K562 (cell line): ENCODE measurements at regions not wholly inside any gene's neighbourhood (a gene's known extent, or its start where the extent isn't known, plus 50 kb on each side); places are given as distances from the start of the nearest gene placed in this dataset.

Source experiments
- ATAC-seq: fragments of 200-7000 bp; cut with Tn5 transposase; 3 replicates; pipeline ENCODE4 v1.9.1; 2020; ENCODE audit warnings: moderate library complexity
- BruUV-seq: library from RNA; stranded (reverse); fragments of 400-500 nt; replicated peaks from 2 replicates; lab custom pipeline; 2021; lab: Mats Ljungman, UMichigan
- CTCF ChIA-PET: fragments of 300-600 bp; formaldehyde crosslinking; extraction: SDS; loops from one replicate; lab custom pipeline; 2021; ENCODE audit warnings: low intra/inter-chr PET ratio; lab: Yijun Ruan, JAX
- POLR2A ChIA-PET: fragments of 300-600, 350-650 bp; sonication (Branson Sonifier 250); formaldehyde crosslinking; extraction: SDS; loops from one replicate; lab custom pipeline; 2021; ENCODE audit warnings: antibody characterized with exemption, inconsistent platforms; lab: Yijun Ruan, JAX
- DNase-seq, 4 experiments: peaks; one replicate each; pipeline versions ENCODE4 v3.0.0 to v3.0.0-alpha.2; 2011 to 2018; ENCODE audit warnings: low spot score in 3 of 4, mixed read lengths in 3 of 4; ENCODE audit errors: extremely low read depth in 1 of 4
- FAIRE-seq: peaks from 2 replicates; lab custom pipeline; 2011; peaks lifted over from hg19 to GRCh38; lab: Jason Lieb, UNC
- H2AFZ ChIP-seq: 2 replicates; pipeline ENCODE4 v1.6.0; 2011; ENCODE audit warnings: low read depth, low read length, control low read depth, inconsistent platforms
- H3K27ac ChIP-seq: fragments of 200-600 bp; 3 replicates; pipeline ENCODE4 v1.8.0; 2011; ENCODE audit warnings: low read depth, mild to moderate bottlenecking, control low read depth, inconsistent platforms, low read length, moderate library complexity, mixed read lengths; ENCODE audit errors: extremely low read depth
- H3K27me3 ChIP-seq, 2 experiments: fragments of 300-600 bp in 1 of 2; 2 replicates in 1 of 2; 3 replicates in 1 of 2; pipeline versions ENCODE4 v1.6.0 to v1.8.0; 2011; ENCODE audit warnings: inconsistent platforms in 2 of 2, low read length in 2 of 2, mild to moderate bottlenecking in 1 of 2, mixed read lengths in 1 of 2, moderate library complexity in 1 of 2; ENCODE audit not compliant: control insufficient read depth in 2 of 2, insufficient read depth in 2 of 2
- H3K36me3 ChIP-seq: fragments of 300-600 bp; 3 replicates; pipeline ENCODE4 v1.8.0; 2011; ENCODE audit warnings: mild to moderate bottlenecking, low read length, inconsistent platforms; ENCODE audit not compliant: control insufficient read depth, insufficient read depth
- H3K4me1 ChIP-seq, 2 experiments: fragments of 200-600 bp in 1 of 2; replicated peaks in 1 of 2; 2 replicates in 1 of 2; 3 replicates in 1 of 2; pipeline versions ENCODE4 v1.5.1 to v1.8.0; 2011; ENCODE audit warnings: inconsistent platforms in 2 of 2, low read length in 2 of 2, mild to moderate bottlenecking in 1 of 2, mixed read lengths in 1 of 2, moderate library complexity in 1 of 2; ENCODE audit not compliant: control insufficient read depth in 2 of 2, insufficient read depth in 2 of 2
- H3K4me2 ChIP-seq: 2 replicates; pipeline ENCODE4 v1.6.1; 2011; ENCODE audit warnings: low read length, control low read depth, inconsistent platforms, mixed read lengths; ENCODE audit not compliant: insufficient read depth
- H3K4me3 ChIP-seq: fragments of 200-600 bp; sonication (generic), shearing (Covaris generic); 2 replicates; pipeline ENCODE4 v1.5.1; 2016; ENCODE audit warnings: control low read depth, inconsistent platforms
- H3K79me2 ChIP-seq: fragments of 200-600 bp; 3 replicates; pipeline ENCODE4 v1.8.0; 2011; ENCODE audit warnings: low read length, inconsistent platforms; ENCODE audit not compliant: control insufficient read depth, insufficient read depth
- H3K9ac ChIP-seq, 2 experiments: 2 replicates each; pipeline versions ENCODE4 v1.6.0 to v1.6.1; 2011; ENCODE audit warnings: low read depth in 2 of 2, low read length in 2 of 2, control low read depth in 1 of 2, inconsistent platforms in 1 of 2, mild to moderate bottlenecking in 1 of 2, mixed read lengths in 1 of 2; ENCODE audit not compliant: insufficient read depth in 1 of 2
- H3K9me1 ChIP-seq: one replicate; pipeline ENCODE4 v1.6.0; 2011; ENCODE audit warnings: inconsistent platforms, mild to moderate bottlenecking, low read length, moderate library complexity; ENCODE audit not compliant: control insufficient read depth, insufficient read depth
- H3K9me3 ChIP-seq: replicated peaks from 2 replicates; pipeline ENCODE4 v1.5.1; 2011; ENCODE audit warnings: low read depth, low read length, inconsistent platforms; ENCODE audit not compliant: control insufficient read depth, insufficient read depth
- H4K20me1 ChIP-seq: replicated peaks from 2 replicates; pipeline ENCODE4 v1.6.1; 2011; ENCODE audit warnings: low read length, inconsistent platforms, mixed read lengths; ENCODE audit not compliant: control insufficient read depth, insufficient read depth
- CBX5 ChIP-seq: IDR thresholded peaks from 2 replicates; pipeline ENCODE4 v1.6.1; 2014; ENCODE audit warnings: low read depth, borderline replicate concordance
- CTBP1 ChIP-seq: fragments of 450-650 bp; IDR thresholded peaks from 2 replicates; pipeline ENCODE4 v1.6.1; 2016; ENCODE audit warnings: borderline replicate concordance
- E2F3 ChIP-seq: fragments of 250-450 bp; sonication (Bioruptor Pico); IDR thresholded peaks from 2 replicates; pipeline ENCODE4 v1.4.0; 2020; ENCODE audit warnings: mild to moderate bottlenecking
- NR2C1 ChIP-seq, 2 experiments: fragments of 450-650 bp; IDR thresholded peaks; 2 replicates each; pipeline ENCODE4 v1.6.1; 2017; ENCODE audit warnings: mild to moderate bottlenecking in 2 of 2, antibody characterized with exemption in 1 of 2, inconsistent platforms in 1 of 2, missing compliant biosample characterization in 1 of 2, missing genetic modification characterization in 1 of 2
- PHB2 ChIP-seq: fragments of 450-650 bp; IDR thresholded peaks from 2 replicates; pipeline ENCODE4 v1.6.1; 2017; ENCODE audit warnings: low read depth
- STAT5B ChIP-seq: fragments of 250-450 bp; sonication (Bioruptor Pico); IDR thresholded peaks from 2 replicates; pipeline ENCODE4 v1.8.0; 2021; ENCODE audit warnings: mild to moderate bottlenecking, inconsistent platforms
- SUPT5H ChIP-seq: fragments of 450-650 bp; IDR thresholded peaks from 2 replicates; pipeline ENCODE4 v1.6.1; 2016
- ZNF12 ChIP-seq: sonication (generic); formaldehyde crosslinking; IDR thresholded peaks from 2 replicates; pipeline ENCODE4 v1.4.0; 2020; ENCODE audit warnings: mild to moderate bottlenecking, missing genetic modification reagents
- ZNF41 ChIP-seq: fragments of 250-450 bp; sonication (Bioruptor Pico); conservative IDR thresholded peaks from 2 replicates; pipeline ENCODE4 v1.4.0; 2020; ENCODE audit warnings: mild to moderate bottlenecking
- WGBS: fragments of 100-300 bp; shearing (Covaris generic); methylation state at CpG from one replicate; pipeline ENCODE4 v1.1.6; 2016; ENCODE audit warnings: low coverage, mixed read lengths; ENCODE audit not compliant: insufficient coverage; ENCODE audit errors: missing lambda C conversion rate; 5-methylcytosine and 5-hydroxymethylcytosine counted together
- in situ Hi-C: fragments of 300-500 bp; cut with MboI; formaldehyde crosslinking; loops from 4 replicates; pipeline ENCODE4 v1.15.0; 2018; ENCODE audit warnings: inconsistent platforms, mixed read lengths
- intact Hi-C: fragments of 100-400 bp; cut with micrococcal nuclease; formaldehyde crosslinking; loops from 2 replicates; pipeline ENCODE4 v1.14.2; 2022
- TF ChIP-seq, protein P1 (sequence below): sonication (generic); formaldehyde crosslinking; IDR thresholded peaks from 2 replicates; pipeline ENCODE4 v1.8.1; 2023; ENCODE audit warnings: mild to moderate bottlenecking, missing genetic modification reagents, moderate library complexity
- TF ChIP-seq, protein P2 (sequence below): fragments of 450-650 bp; IDR thresholded peaks from 2 replicates; pipeline ENCODE4 v1.6.1; 2016; ENCODE audit warnings: mild to moderate bottlenecking, moderate library complexity

DNA sequence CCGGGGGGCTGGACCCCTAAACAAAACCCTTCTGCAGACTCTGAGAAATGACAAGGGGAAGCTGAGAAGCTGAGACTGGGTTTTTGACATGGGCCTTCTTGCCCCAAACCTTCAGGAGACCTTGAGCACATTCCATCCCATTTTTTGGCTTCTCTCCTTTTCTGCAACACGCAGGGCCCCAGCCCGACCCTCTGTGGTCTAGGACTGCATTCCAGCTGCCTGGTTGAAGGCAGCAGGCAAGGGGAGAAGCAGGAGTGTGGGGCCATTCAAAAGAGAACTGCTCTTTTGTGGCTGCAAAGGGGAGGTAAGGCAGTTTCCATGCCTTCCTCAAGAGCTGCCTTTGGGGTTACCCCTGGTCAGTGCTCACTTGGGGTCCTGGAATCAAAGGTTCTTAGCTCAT, 263.0 kb downstream of the TLE3 start:
- DNase-seq (no peak), FAIRE-seq (no peak), ATAC-seq (no peak)
- Histone ChIP-seq H3K79me2 (no peaks in the 10 kb centered on the region), H3K9ac (no peak overlapping the region), H3K27me3 (no peaks in the 10 kb centered on the region; a peak in 2 of 5 replicates), H4K20me1 (no peaks in the 10 kb centered on the region; the same call in 1 of the 2 replicates), H2AFZ (no peak overlapping the region), H3K27ac (no peak overlapping the region), H3K4me3 (no peak overlapping the region), H3K4me2 (no peak overlapping the region), H3K4me1 (no peaks in the 10 kb centered on the region), H3K9me1 (no peaks in the 10 kb centered on the region), H3K9me3 (no peaks in the 10 kb centered on the region), H3K36me3 (no peaks in the 10 kb centered on the region)
- ChIA-PET CTCF (no interaction called here), POLR2A (interaction anchor here (0.6 kb wide), 1 partner anchor 70 kb away, joined by 4 read pairs; no protein-coding TSS in a partner anchor)
- WGBS: 0% methylated on average over 3 of the region's 3 CpGs
- in situ Hi-C loops (no loop called here), intact Hi-C loops (no loop called here)
- no TSS peak for BruUV-seq
- TF ChIP-seq CBX5 (no peak), E2F3 (CRISPR knock-in tag) (no peak), ZNF12 (CRISPR knock-in tag) (no peak), STAT5B (no peak), SUPT5H (no peak), PHB2 (no peak), NR2C1 (IDR thresholded peaks at IDR 0.05) (no peak), NR2C1 (tag; IDR thresholded peaks at IDR 0.05) (no peak), CTBP1 (no peak), ZNF41 (CRISPR knock-in tag) (no peak)
- TF ChIP-seq, protein P1, sequence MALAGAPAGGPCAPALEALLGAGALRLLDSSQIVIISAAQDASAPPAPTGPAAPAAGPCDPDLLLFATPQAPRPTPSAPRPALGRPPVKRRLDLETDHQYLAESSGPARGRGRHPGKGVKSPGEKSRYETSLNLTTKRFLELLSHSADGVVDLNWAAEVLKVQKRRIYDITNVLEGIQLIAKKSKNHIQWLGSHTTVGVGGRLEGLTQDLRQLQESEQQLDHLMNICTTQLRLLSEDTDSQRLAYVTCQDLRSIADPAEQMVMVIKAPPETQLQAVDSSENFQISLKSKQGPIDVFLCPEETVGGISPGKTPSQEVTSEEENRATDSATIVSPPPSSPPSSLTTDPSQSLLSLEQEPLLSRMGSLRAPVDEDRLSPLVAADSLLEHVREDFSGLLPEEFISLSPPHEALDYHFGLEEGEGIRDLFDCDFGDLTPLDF (CRISPR knock-in tag): no peak
- TF ChIP-seq, protein P2, sequence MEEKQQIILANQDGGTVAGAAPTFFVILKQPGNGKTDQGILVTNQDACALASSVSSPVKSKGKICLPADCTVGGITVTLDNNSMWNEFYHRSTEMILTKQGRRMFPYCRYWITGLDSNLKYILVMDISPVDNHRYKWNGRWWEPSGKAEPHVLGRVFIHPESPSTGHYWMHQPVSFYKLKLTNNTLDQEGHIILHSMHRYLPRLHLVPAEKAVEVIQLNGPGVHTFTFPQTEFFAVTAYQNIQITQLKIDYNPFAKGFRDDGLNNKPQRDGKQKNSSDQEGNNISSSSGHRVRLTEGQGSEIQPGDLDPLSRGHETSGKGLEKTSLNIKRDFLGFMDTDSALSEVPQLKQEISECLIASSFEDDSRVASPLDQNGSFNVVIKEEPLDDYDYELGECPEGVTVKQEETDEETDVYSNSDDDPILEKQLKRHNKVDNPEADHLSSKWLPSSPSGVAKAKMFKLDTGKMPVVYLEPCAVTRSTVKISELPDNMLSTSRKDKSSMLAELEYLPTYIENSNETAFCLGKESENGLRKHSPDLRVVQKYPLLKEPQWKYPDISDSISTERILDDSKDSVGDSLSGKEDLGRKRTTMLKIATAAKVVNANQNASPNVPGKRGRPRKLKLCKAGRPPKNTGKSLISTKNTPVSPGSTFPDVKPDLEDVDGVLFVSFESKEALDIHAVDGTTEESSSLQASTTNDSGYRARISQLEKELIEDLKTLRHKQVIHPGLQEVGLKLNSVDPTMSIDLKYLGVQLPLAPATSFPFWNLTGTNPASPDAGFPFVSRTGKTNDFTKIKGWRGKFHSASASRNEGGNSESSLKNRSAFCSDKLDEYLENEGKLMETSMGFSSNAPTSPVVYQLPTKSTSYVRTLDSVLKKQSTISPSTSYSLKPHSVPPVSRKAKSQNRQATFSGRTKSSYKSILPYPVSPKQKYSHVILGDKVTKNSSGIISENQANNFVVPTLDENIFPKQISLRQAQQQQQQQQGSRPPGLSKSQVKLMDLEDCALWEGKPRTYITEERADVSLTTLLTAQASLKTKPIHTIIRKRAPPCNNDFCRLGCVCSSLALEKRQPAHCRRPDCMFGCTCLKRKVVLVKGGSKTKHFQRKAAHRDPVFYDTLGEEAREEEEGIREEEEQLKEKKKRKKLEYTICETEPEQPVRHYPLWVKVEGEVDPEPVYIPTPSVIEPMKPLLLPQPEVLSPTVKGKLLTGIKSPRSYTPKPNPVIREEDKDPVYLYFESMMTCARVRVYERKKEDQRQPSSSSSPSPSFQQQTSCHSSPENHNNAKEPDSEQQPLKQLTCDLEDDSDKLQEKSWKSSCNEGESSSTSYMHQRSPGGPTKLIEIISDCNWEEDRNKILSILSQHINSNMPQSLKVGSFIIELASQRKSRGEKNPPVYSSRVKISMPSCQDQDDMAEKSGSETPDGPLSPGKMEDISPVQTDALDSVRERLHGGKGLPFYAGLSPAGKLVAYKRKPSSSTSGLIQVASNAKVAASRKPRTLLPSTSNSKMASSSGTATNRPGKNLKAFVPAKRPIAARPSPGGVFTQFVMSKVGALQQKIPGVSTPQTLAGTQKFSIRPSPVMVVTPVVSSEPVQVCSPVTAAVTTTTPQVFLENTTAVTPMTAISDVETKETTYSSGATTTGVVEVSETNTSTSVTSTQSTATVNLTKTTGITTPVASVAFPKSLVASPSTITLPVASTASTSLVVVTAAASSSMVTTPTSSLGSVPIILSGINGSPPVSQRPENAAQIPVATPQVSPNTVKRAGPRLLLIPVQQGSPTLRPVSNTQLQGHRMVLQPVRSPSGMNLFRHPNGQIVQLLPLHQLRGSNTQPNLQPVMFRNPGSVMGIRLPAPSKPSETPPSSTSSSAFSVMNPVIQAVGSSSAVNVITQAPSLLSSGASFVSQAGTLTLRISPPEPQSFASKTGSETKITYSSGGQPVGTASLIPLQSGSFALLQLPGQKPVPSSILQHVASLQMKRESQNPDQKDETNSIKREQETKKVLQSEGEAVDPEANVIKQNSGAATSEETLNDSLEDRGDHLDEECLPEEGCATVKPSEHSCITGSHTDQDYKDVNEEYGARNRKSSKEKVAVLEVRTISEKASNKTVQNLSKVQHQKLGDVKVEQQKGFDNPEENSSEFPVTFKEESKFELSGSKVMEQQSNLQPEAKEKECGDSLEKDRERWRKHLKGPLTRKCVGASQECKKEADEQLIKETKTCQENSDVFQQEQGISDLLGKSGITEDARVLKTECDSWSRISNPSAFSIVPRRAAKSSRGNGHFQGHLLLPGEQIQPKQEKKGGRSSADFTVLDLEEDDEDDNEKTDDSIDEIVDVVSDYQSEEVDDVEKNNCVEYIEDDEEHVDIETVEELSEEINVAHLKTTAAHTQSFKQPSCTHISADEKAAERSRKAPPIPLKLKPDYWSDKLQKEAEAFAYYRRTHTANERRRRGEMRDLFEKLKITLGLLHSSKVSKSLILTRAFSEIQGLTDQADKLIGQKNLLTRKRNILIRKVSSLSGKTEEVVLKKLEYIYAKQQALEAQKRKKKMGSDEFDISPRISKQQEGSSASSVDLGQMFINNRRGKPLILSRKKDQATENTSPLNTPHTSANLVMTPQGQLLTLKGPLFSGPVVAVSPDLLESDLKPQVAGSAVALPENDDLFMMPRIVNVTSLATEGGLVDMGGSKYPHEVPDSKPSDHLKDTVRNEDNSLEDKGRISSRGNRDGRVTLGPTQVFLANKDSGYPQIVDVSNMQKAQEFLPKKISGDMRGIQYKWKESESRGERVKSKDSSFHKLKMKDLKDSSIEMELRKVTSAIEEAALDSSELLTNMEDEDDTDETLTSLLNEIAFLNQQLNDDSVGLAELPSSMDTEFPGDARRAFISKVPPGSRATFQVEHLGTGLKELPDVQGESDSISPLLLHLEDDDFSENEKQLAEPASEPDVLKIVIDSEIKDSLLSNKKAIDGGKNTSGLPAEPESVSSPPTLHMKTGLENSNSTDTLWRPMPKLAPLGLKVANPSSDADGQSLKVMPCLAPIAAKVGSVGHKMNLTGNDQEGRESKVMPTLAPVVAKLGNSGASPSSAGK: no peak
